GM12892 (cell line): ENCODE measurements at regions not wholly inside any gene's neighbourhood (a gene's known extent, or its start where the extent isn't known, plus 50 kb on each side); places are given as distances from the start of the nearest gene placed in this dataset.

Experiments used
- POLR2A ChIP-seq: IDR thresholded peaks from 2 replicates; pipeline ENCODE4 v1.6.1; 2011; ENCODE audit warnings: low read depth, low read length, control low read depth
- POLR2AphosphoS5 ChIP-seq: IDR thresholded peaks from 2 replicates; pipeline ENCODE4 v1.6.1; 2011; ENCODE audit warnings: low read depth, low read length, control low read depth

GRCh38 chr3:78494851-78495250, 1272.9 kb downstream of the ROBO1 start:
- TF ChIP-seq POLR2AphosphoS5 (no peak), POLR2A (no peak)
